ENCODE measurements at regions not wholly inside any gene's neighbourhood (a gene's known extent, or its start where the extent isn't known, plus 50 kb on each side); places are given as distances from the start of the nearest gene placed in this dataset.

GRCh38 chr12:105761075-105761474, 377.7 kb downstream of the NUAK1 start:
- FAIRE-seq (no peak), ATAC-seq (no peak), DNase-seq (ENCODE audit: low read depth, low spot score) (no peak)
- BruUV-seq (replicated peaks): no TSS peak
- H3K27ac ChIP-seq (ENCODE audit: control insufficient read depth, insufficient read depth): no peak overlapping the region
- H3K4me2 ChIP-seq (ENCODE audit: control insufficient read depth, insufficient read depth): no peak overlapping the region
- no peak overlapping the region for H3K9ac ChIP-seq (ENCODE audit: control insufficient read depth, insufficient read depth, low read length)
- H3K4me3 ChIP-seq: no peak overlapping the region
- 0% methylated on average over 1 of the region's 1 CpG for WGBS (ENCODE audit: insufficient coverage, insufficient replicate concordance, low lambda C conversion rate, missing lambda C conversion rate)
- in situ Hi-C loops (cut with MboI) (no loop called here), intact Hi-C loops (cut with micrococcal nuclease; ENCODE audit: unreplicated experiment) (no loop called here)
- H4K20me1 ChIP-seq (ENCODE audit: control insufficient read depth, insufficient read depth): no peaks in the 10 kb centered on the region
- peaks cover 11% of the 10 kb centered on the region for H3K4me1 ChIP-seq (ENCODE audit: control insufficient read depth, insufficient read depth, low read length)
- H3K9me3 ChIP-seq (replicated peaks; ENCODE audit: control insufficient read depth, insufficient read depth, low read length): no peaks in the 10 kb centered on the region
- no peaks in the 10 kb centered on the region for H3K36me3 ChIP-seq (ENCODE audit: control insufficient read depth in 2 of 2, insufficient read depth in 2 of 2, low read length in 1 of 2)
- no peaks in the 10 kb centered on the region for H3K27me3 ChIP-seq (replicated peaks in 1 of 2; ENCODE audit: control insufficient read depth in 2 of 2, insufficient read depth in 2 of 2, low read length in 1 of 2)
- ChIA-PET CTCF (interaction anchor here (0.7 kb wide), 1 partner anchor 52 kb away, joined by 3 read pairs; no protein-coding TSS in a partner anchor), SMC1A (ENCODE audit: uncharacterized antibody, unreplicated experiment) (no interaction called here), POLR2A (no interaction called here), RAD21 (ENCODE audit: unreplicated experiment) (no interaction called here)
- no peak overlapping the region for H2AFZ ChIP-seq (ENCODE audit: control insufficient read depth, low read depth, low read length)
- no peaks in the 10 kb centered on the region for H3K79me2 ChIP-seq (ENCODE audit: control insufficient read depth, insufficient read depth, low read length)
- TF ChIP-seq CHD4 (IDR thresholded peaks at IDR 0.05): no peak
- TF ChIP-seq, protein P1, sequence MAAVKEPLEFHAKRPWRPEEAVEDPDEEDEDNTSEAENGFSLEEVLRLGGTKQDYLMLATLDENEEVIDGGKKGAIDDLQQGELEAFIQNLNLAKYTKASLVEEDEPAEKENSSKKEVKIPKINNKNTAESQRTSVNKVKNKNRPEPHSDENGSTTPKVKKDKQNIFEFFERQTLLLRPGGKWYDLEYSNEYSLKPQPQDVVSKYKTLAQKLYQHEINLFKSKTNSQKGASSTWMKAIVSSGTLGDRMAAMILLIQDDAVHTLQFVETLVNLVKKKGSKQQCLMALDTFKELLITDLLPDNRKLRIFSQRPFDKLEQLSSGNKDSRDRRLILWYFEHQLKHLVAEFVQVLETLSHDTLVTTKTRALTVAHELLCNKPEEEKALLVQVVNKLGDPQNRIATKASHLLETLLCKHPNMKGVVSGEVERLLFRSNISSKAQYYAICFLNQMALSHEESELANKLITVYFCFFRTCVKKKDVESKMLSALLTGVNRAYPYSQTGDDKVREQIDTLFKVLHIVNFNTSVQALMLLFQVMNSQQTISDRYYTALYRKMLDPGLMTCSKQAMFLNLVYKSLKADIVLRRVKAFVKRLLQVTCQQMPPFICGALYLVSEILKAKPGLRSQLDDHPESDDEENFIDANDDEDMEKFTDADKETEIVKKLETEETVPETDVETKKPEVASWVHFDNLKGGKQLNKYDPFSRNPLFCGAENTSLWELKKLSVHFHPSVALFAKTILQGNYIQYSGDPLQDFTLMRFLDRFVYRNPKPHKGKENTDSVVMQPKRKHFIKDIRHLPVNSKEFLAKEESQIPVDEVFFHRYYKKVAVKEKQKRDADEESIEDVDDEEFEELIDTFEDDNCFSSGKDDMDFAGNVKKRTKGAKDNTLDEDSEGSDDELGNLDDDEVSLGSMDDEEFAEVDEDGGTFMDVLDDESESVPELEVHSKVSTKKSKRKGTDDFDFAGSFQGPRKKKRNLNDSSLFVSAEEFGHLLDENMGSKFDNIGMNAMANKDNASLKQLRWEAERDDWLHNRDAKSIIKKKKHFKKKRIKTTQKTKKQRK (IDR thresholded peaks at IDR 0.05; ENCODE audit: low read depth, low read length): no peak
- TF ChIP-seq, protein P2, sequence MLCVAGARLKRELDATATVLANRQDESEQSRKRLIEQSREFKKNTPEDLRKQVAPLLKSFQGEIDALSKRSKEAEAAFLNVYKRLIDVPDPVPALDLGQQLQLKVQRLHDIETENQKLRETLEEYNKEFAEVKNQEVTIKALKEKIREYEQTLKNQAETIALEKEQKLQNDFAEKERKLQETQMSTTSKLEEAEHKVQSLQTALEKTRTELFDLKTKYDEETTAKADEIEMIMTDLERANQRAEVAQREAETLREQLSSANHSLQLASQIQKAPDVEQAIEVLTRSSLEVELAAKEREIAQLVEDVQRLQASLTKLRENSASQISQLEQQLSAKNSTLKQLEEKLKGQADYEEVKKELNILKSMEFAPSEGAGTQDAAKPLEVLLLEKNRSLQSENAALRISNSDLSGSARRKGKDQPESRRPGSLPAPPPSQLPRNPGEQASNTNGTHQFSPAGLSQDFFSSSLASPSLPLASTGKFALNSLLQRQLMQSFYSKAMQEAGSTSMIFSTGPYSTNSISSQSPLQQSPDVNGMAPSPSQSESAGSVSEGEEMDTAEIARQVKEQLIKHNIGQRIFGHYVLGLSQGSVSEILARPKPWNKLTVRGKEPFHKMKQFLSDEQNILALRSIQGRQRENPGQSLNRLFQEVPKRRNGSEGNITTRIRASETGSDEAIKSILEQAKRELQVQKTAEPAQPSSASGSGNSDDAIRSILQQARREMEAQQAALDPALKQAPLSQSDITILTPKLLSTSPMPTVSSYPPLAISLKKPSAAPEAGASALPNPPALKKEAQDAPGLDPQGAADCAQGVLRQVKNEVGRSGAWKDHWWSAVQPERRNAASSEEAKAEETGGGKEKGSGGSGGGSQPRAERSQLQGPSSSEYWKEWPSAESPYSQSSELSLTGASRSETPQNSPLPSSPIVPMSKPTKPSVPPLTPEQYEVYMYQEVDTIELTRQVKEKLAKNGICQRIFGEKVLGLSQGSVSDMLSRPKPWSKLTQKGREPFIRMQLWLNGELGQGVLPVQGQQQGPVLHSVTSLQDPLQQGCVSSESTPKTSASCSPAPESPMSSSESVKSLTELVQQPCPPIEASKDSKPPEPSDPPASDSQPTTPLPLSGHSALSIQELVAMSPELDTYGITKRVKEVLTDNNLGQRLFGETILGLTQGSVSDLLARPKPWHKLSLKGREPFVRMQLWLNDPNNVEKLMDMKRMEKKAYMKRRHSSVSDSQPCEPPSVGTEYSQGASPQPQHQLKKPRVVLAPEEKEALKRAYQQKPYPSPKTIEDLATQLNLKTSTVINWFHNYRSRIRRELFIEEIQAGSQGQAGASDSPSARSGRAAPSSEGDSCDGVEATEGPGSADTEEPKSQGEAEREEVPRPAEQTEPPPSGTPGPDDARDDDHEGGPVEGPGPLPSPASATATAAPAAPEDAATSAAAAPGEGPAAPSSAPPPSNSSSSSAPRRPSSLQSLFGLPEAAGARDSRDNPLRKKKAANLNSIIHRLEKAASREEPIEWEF (IDR thresholded peaks at IDR 0.05; ENCODE audit: insufficient replicate concordance, low read depth, low read length): no peak
- TF ChIP-seq NRF1 (conservative IDR thresholded peaks at IDR 0.05; ENCODE audit: low read depth, low read length): no peak
- no peak for TF ChIP-seq E2F8 (IDR thresholded peaks at IDR 0.05; ENCODE audit: low read depth, partially characterized antibody)
- TF ChIP-seq RB1 (IDR thresholded peaks at IDR 0.05; ENCODE audit: borderline replicate concordance): no peak
- TF ChIP-seq, protein P3, sequence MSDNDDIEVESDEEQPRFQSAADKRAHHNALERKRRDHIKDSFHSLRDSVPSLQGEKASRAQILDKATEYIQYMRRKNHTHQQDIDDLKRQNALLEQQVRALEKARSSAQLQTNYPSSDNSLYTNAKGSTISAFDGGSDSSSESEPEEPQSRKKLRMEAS (IDR thresholded peaks at IDR 0.05; ENCODE audit: low read depth, low read length): no peak
- no peak for TF ChIP-seq POLR2A (IDR thresholded peaks at IDR 0.05; ENCODE audit: low read depth, low read length)
- no peak for TF ChIP-seq TAF1 (IDR thresholded peaks at IDR 0.05; ENCODE audit: borderline replicate concordance, low read depth, low read length)
- no peak for TF ChIP-seq CBX3 (IDR thresholded peaks at IDR 0.05; ENCODE audit: borderline replicate concordance, low read depth)
- TF ChIP-seq STAT3 (IDR thresholded peaks at IDR 0.05; ENCODE audit: low read depth, low read length): no peak
- TF ChIP-seq, protein P4, sequence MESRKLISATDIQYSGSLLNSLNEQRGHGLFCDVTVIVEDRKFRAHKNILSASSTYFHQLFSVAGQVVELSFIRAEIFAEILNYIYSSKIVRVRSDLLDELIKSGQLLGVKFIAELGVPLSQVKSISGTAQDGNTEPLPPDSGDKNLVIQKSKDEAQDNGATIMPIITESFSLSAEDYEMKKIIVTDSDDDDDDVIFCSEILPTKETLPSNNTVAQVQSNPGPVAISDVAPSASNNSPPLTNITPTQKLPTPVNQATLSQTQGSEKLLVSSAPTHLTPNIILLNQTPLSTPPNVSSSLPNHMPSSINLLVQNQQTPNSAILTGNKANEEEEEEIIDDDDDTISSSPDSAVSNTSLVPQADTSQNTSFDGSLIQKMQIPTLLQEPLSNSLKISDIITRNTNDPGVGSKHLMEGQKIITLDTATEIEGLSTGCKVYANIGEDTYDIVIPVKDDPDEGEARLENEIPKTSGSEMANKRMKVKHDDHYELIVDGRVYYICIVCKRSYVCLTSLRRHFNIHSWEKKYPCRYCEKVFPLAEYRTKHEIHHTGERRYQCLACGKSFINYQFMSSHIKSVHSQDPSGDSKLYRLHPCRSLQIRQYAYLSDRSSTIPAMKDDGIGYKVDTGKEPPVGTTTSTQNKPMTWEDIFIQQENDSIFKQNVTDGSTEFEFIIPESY (IDR thresholded peaks at IDR 0.05): no peak
